Lower leg skin (tissue), 4 donors: ENCODE measurements at regions not wholly inside any gene's neighbourhood (a gene's known extent, or its start where the extent isn't known, plus 50 kb on each side); places are given as distances from the start of the nearest gene placed in this dataset.

Experiments
- DNase-seq, 2 donors: peaks; one replicate each; pipeline ENCODE4 v3.0.0-alpha.2; 2019; ENCODE audit warnings: low spot score in 2 of 2
- H3K4me3 ChIP-seq: fragments of 200-600 bp; sonication (generic); 2 replicates; pipeline ENCODE4 v1.5.1; 2017; ENCODE audit warnings: mild to moderate bottlenecking, low read depth; ENCODE audit not compliant: poor library complexity, severe bottlenecking
- POLR2A ChIP-seq, 2 donors: fragments of 450-650 bp; IDR thresholded peaks; one replicate each; pipeline ENCODE4 v1.6.1; 2016 to 2017; ENCODE audit warnings: antibody characterized with exemption in 2 of 2, mild to moderate bottlenecking in 1 of 2, moderate library complexity in 1 of 2
- WGBS, 2 donors: methylation state at CpG; one replicate each; pipeline ENCODE4 v1.1.5; 2018; 5-methylcytosine and 5-hydroxymethylcytosine counted together
- intact Hi-C: fragments of 100-400 bp; cut with DNase I; formaldehyde crosslinking; loops from one replicate; pipeline ENCODE4 v1.15.0; 2023; ENCODE audit warnings: low total_unique reads
- TF ChIP-seq, protein P1 (sequence below), 3 donors: fragments of 450-650 bp; IDR thresholded peaks; one replicate each; pipeline ENCODE4 v1.5.1; 2016; ENCODE audit warnings: antibody characterized with exemption in 3 of 3, mild to moderate bottlenecking in 3 of 3, moderate library complexity in 2 of 3

DNA sequence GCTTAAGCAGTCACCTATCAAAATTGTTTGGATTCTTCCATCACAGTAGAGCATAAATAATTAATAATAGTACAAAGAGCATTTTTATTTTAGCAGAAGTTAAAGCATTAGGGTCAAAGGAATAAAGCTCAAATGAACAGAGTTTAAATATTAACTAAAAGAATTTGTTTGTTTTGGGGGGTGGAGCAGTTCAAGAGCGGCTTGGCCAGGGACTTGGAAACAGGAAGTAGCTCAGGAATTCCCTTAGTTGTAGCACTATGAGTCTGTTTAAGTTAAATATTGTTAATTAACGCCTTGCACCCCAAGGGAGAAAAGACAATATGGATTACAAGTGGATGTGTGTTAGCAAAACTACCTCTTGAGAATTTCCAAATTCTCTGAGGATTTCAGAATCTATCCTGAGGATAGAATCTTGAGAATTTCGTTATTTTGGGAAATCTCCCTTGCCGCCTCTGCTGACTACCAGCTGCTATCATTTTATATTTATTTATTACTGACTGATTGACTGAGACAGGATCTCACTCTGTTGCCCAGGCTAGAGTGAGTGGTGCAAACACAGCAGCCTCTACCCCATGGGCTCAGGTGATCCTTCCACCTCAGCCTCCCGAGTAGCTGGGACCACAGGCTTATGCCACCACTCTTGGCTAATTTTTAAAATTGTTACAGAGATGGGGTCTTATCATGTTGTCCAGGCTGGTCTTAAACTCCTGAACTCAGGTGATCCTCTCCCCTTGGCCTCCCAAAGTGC, 96.7 kb upstream of the CHD1 start:
- TF ChIP-seq, protein P1, sequence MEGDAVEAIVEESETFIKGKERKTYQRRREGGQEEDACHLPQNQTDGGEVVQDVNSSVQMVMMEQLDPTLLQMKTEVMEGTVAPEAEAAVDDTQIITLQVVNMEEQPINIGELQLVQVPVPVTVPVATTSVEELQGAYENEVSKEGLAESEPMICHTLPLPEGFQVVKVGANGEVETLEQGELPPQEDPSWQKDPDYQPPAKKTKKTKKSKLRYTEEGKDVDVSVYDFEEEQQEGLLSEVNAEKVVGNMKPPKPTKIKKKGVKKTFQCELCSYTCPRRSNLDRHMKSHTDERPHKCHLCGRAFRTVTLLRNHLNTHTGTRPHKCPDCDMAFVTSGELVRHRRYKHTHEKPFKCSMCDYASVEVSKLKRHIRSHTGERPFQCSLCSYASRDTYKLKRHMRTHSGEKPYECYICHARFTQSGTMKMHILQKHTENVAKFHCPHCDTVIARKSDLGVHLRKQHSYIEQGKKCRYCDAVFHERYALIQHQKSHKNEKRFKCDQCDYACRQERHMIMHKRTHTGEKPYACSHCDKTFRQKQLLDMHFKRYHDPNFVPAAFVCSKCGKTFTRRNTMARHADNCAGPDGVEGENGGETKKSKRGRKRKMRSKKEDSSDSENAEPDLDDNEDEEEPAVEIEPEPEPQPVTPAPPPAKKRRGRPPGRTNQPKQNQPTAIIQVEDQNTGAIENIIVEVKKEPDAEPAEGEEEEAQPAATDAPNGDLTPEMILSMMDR (IDR thresholded peaks at IDR 0.05) = no peak
- no peak for TF ChIP-seq POLR2A (IDR thresholded peaks at IDR 0.05)
- DNase-seq = no peak
- H3K4me3 ChIP-seq = no peak overlapping the region
- intact Hi-C loops = no loop called here
- 75 to 80% methylated on average over 5 of the region's 5 CpGs for WGBS, 2 donors

DNA sequence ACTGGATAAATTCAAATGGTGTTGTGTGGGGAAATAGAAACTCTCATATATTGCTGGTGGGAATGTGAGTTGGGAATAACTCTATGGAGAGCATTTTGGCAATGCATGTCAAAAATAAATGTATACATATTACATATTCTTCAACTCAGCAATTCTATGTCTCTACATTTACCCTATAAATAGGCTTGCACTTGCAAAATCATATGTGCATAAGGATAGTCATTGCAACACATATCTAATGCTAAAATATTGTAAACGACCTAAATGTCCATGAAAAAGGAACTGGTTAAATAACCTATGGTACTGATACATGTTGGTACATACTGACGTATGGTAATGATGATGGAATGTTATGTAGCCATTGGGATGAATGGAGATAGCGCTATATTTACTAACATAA, 94.5 kb upstream of the CHD1 start:
- WGBS, 2 donors = 86 to 87% methylated on average over 3 of the region's 3 CpGs
- TF ChIP-seq POLR2A (IDR thresholded peaks at IDR 0.05) = no peak
- TF ChIP-seq, protein P1 (IDR thresholded peaks at IDR 0.05) = no peak
- intact Hi-C loops = no loop called here
- H3K4me3 ChIP-seq = no peak overlapping the region
- no peak for DNase-seq

DNA sequence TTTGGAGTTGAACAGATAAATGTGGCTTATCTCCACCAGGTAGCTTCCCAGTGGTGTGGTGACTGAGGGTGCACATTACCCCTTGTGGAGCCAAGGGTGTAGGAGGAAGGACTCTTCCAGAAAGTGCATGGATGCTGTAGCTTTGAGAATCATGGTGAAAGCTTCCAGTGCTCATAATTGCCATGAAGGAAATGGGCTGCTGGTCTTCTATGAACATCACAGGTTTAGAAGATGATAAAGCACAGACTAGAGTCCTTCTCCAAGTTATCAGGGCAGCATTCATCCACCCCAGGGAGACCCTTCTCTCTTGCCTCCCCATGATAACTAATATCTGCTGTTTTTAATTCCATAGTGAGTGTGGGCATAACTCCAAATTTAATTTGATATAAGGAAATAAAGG, 93.4 kb upstream of the CHD1 start:
- no peak for DNase-seq
- TF ChIP-seq, protein P1 (IDR thresholded peaks at IDR 0.05) = no peak
- no peak for TF ChIP-seq POLR2A (IDR thresholded peaks at IDR 0.05)
- intact Hi-C loops = no loop called here
- H3K4me3 ChIP-seq = no peak overlapping the region

DNA sequence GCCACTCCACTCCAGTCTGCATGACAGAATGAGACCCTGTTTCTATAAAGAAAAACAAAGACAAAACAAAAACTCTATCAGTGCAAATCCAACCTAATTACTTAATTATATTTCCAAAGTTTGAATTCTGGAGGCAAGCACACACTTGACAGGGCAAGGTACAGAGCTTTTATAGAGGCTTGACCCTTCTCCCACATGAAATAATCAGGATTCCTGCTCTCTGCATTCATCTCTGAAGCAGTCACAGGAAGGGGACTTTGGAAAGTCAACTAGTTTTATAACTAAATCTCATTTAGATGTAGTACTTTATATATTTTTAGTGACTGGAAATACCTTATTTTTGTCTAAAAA, 91.9 kb upstream of the CHD1 start:
- DNase-seq = no peak
- no peak overlapping the region for H3K4me3 ChIP-seq
- TF ChIP-seq, protein P1 (IDR thresholded peaks at IDR 0.05) = no peak
- no peak for TF ChIP-seq POLR2A (IDR thresholded peaks at IDR 0.05)
- intact Hi-C loops = no loop called here

DNA sequence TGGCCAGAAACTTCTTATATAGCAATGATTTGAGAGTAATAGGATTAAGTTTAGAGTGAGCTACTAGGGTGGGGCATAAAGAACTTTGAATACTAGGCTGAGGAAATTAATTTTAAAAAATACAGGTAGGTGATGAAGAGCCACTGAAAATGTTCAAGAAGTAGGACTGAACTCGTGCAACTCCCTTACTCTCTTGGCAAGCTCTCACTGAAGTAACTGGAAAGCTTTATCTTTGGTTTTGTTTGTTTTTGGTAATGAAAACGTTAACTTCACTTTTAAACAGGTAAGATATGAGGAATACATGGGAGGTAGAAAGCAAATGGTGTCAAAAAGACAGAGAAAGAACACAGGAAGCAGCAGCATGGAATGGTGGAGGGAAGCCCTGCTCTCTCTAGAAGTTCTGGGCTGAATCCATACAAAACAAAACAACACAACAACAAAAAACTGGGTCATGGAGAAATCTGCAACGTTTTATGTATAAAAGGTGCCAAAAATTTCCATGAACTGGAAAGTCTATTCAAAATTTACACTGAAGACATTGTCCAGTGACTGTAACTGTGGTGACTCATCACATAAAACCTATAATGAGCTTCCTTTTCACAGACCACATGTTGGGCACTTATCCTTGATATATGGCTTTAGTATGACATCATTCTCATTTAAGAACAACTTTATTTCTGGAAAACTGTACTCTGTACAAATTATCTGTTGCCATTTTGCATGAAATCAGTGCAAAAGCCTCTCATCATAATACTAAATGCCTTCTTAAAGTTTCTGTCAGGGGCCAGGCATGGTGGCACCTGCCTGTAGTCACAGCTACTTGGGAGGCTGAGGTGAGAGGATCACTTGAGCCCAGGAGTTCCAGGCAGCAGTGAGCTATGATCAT, 91.2 kb upstream of the CHD1 start:
- TF ChIP-seq, protein P1 (IDR thresholded peaks at IDR 0.05) = no peak
- TF ChIP-seq POLR2A (IDR thresholded peaks at IDR 0.05) = no peak
- WGBS, 2 donors = 18 to 19% methylated on average over 3 of the region's 3 CpGs
- H3K4me3 ChIP-seq = no peak overlapping the region
- intact Hi-C loops = no loop called here
- no peak for DNase-seq
